ENCODE measurements at regions not wholly inside any gene's neighbourhood (a gene's known extent, or its start where the extent isn't known, plus 50 kb on each side); places are given as distances from the start of the nearest gene placed in this dataset.

GRCh38 chr9:695252-695651 is 146.2 kb upstream of the DMRT1 start:
- TF ChIP-seq EP300 (IDR thresholded peaks at IDR 0.05; ENCODE audit: borderline replicate concordance) (no peak), FOXM1 (IDR thresholded peaks at IDR 0.05; ENCODE audit: borderline replicate concordance, low read depth) (no peak), MAX (IDR thresholded peaks at IDR 0.05) (no peak), EGR1 (IDR thresholded peaks at IDR 0.05) (no peak), NFIC (IDR thresholded peaks at IDR 0.05) (no peak), REST (IDR thresholded peaks at IDR 0.05; ENCODE audit: low read depth) (no peak), TAF1 (IDR thresholded peaks at IDR 0.05; ENCODE audit: low read depth) (no peak)

- TF ChIP-seq TCF12 (IDR thresholded peaks at IDR 0.05; ENCODE audit: low read depth) (no peak), TEAD4 (IDR thresholded peaks at IDR 0.05) (peak; percentile 47; the same call in 1 of the 2 replicates)
These were observed 144.9 kb upstream of the DMRT1 start for GRCh38 chr9:696332-697323.

- no peak for TF ChIP-seq NFIC (IDR thresholded peaks at IDR 0.05)
- TF ChIP-seq MAX (IDR thresholded peaks at IDR 0.05): no peak
- no peak for TF ChIP-seq ZBTB7A (IDR thresholded peaks at IDR 0.05; ENCODE audit: low read depth)
- no peak for TF ChIP-seq RAD21 (IDR thresholded peaks at IDR 0.05; ENCODE audit: low read depth)
- no peak for TF ChIP-seq TEAD4 (IDR thresholded peaks at IDR 0.05)
- TF ChIP-seq USF1 (IDR thresholded peaks at IDR 0.05): no peak
- TF ChIP-seq FOXM1 (IDR thresholded peaks at IDR 0.05; ENCODE audit: borderline replicate concordance, low read depth): no peak
These were observed 143.2 kb upstream of the DMRT1 start for GRCh38 chr9:698276-698675.

- TF ChIP-seq YY1 (IDR thresholded peaks at IDR 0.05; ENCODE audit: low read depth): no peak
- TF ChIP-seq CEBPB (IDR thresholded peaks at IDR 0.05): no peak
- TF ChIP-seq MAX (IDR thresholded peaks at IDR 0.05): no peak
- TF ChIP-seq ZBTB7A (IDR thresholded peaks at IDR 0.05; ENCODE audit: low read depth): no peak
These were observed 142.5 kb upstream of the DMRT1 start for GRCh38 chr9:698954-699353.

- no peak for TF ChIP-seq CREB1 (IDR thresholded peaks at IDR 0.05; ENCODE audit: low read depth)
- no peak for TF ChIP-seq FOXM1 (IDR thresholded peaks at IDR 0.05; ENCODE audit: borderline replicate concordance, low read depth)
- TF ChIP-seq CEBPB (IDR thresholded peaks at IDR 0.05): no peak
- TF ChIP-seq TEAD4 (IDR thresholded peaks at IDR 0.05): no peak
- no peak for TF ChIP-seq EP300 (IDR thresholded peaks at IDR 0.05; ENCODE audit: borderline replicate concordance)
- no peak for TF ChIP-seq TAF1 (IDR thresholded peaks at IDR 0.05; ENCODE audit: low read depth)
- no peak for TF ChIP-seq NFIC (IDR thresholded peaks at IDR 0.05)
These were observed 142.1 kb upstream of the DMRT1 start for GRCh38 chr9:699396-699795.

GRCh38 chr9:700365-701282 is 140.9 kb upstream of the DMRT1 start:
- TF ChIP-seq CEBPB (IDR thresholded peaks at IDR 0.05): no peak
- TF ChIP-seq FOXM1 (IDR thresholded peaks at IDR 0.05; ENCODE audit: borderline replicate concordance, low read depth): no peak
- TF ChIP-seq EP300 (IDR thresholded peaks at IDR 0.05; ENCODE audit: borderline replicate concordance): no peak
- TF ChIP-seq EGR1 (IDR thresholded peaks at IDR 0.05): no peak
- no peak for TF ChIP-seq ZBTB7A (IDR thresholded peaks at IDR 0.05; ENCODE audit: low read depth)
- TF ChIP-seq TAF1 (IDR thresholded peaks at IDR 0.05; ENCODE audit: low read depth): no peak
- no peak for TF ChIP-seq MAX (IDR thresholded peaks at IDR 0.05)
- TF ChIP-seq TCF12 (IDR thresholded peaks at IDR 0.05; ENCODE audit: low read depth): no peak
- no peak for TF ChIP-seq USF1 (IDR thresholded peaks at IDR 0.05)
- no peak for TF ChIP-seq NFIC (IDR thresholded peaks at IDR 0.05)
- no peak for TF ChIP-seq YY1 (IDR thresholded peaks at IDR 0.05; ENCODE audit: low read depth)

GRCh38 chr9:703392-703791 is 138.1 kb upstream of the DMRT1 start:
- no peak for TF ChIP-seq TEAD4 (IDR thresholded peaks at IDR 0.05)
